A673 (cell line): ENCODE measurements at regions not wholly inside any gene's neighbourhood (a gene's known extent, or its start where the extent isn't known, plus 50 kb on each side); places are given as distances from the start of the nearest gene placed in this dataset.

Source experiments
- BruUV-seq: library from RNA; stranded (reverse); fragments of 400-500 nt; replicated peaks from 2 replicates; lab custom pipeline; 2021; lab: Mats Ljungman, UMichigan
- CTCF ChIA-PET: fragments of 300-600 bp; sonication (Branson Sonifier 250); formaldehyde crosslinking; loops from one replicate; lab custom pipeline; 2022; ENCODE audit warnings: antibody characterized with exemption; lab: Charles Lee
- POLR2A ChIA-PET: fragments of 300-600 bp; sonication (Branson Sonifier 250); formaldehyde crosslinking; loops from one replicate; lab custom pipeline; 2022; ENCODE audit warnings: antibody characterized with exemption; ENCODE audit not compliant: low non-redundant PET; lab: Charles Lee
- DNase-seq: peaks from one replicate; pipeline ENCODE4 v3.0.0-alpha.2; 2015; ENCODE audit warnings: low spot score
- H3K27ac ChIP-seq: fragments of 200-600 bp; sonication (generic); 2 replicates; pipeline ENCODE4 v1.5.1; 2016; ENCODE audit warnings: mixed run types, low read depth, mild to moderate bottlenecking, mixed read lengths, antibody characterized with exemption, low read length; ENCODE audit not compliant: poor library complexity, severe bottlenecking
- H3K27me3 ChIP-seq: fragments of 200-600 bp; sonication (generic); replicated peaks from 2 replicates; pipeline ENCODE4 v1.6.1; 2017; ENCODE audit warnings: mixed run types, low read depth, mild to moderate bottlenecking, mixed read lengths, antibody characterized with exemption, low read length; ENCODE audit not compliant: insufficient read depth, poor library complexity
- H3K36me3 ChIP-seq: fragments of 200-600 bp; sonication (generic); 2 replicates; pipeline ENCODE4 v1.6.1; 2016; ENCODE audit warnings: mixed run types, mild to moderate bottlenecking, mixed read lengths, antibody characterized with exemption, low read length; ENCODE audit not compliant: insufficient read depth, poor library complexity, severe bottlenecking
- H3K4me1 ChIP-seq: fragments of 200-600 bp; sonication (generic); 2 replicates; pipeline ENCODE4 v1.6.1; 2017; ENCODE audit warnings: mixed run types, mild to moderate bottlenecking, mixed read lengths, antibody characterized with exemption, low read length; ENCODE audit not compliant: insufficient read depth, poor library complexity, severe bottlenecking
- H3K4me3 ChIP-seq: fragments of 200-600 bp; sonication (generic); 2 replicates; pipeline ENCODE4 v1.5.1; 2016; ENCODE audit warnings: low read depth, mixed run types, mild to moderate bottlenecking, mixed read lengths, low read length; ENCODE audit not compliant: poor library complexity, severe bottlenecking
- H3K9me3 ChIP-seq: fragments of 200-600 bp; sonication (generic); 2 replicates; pipeline ENCODE4 v1.6.1; 2016; ENCODE audit warnings: mixed run types, low read depth, mild to moderate bottlenecking, mixed read lengths, antibody characterized with exemption, low read length; ENCODE audit not compliant: poor library complexity, severe bottlenecking
- CTCF ChIP-seq: fragments of 300-800, 200-600 bp; sonication (generic); conservative IDR thresholded peaks from 2 replicates; pipeline ENCODE4 v1.5.1; 2017; ENCODE audit warnings: low read depth, mild to moderate bottlenecking, antibody characterized with exemption, low read length, moderate library complexity, mixed read lengths
- EZH2 ChIP-seq: fragments of 200-600 bp; sonication (generic); IDR thresholded peaks from 2 replicates; pipeline ENCODE4 v1.6.1; 2017; ENCODE audit warnings: borderline replicate concordance, low read depth, mild to moderate bottlenecking, mixed read lengths, antibody characterized with exemption, low read length; ENCODE audit not compliant: poor library complexity, severe bottlenecking
- intact Hi-C: fragments of 100-400 bp; cut with micrococcal nuclease; formaldehyde crosslinking; loops from one replicate; pipeline ENCODE4 v1.10.0; 2022; ENCODE audit not compliant: unreplicated experiment

GRCh38 chr5:62714296-62714695 lies 135.7 kb downstream of the LRRC70 start:
- no peaks in the 10 kb centered on the region for H3K9me3 ChIP-seq
- no peak for TF ChIP-seq EZH2
- no peak for TF ChIP-seq CTCF
- no peaks in the 10 kb centered on the region for H3K4me1 ChIP-seq
- intact Hi-C loops = no loop called here
- POLR2A ChIA-PET = no interaction called here
- no peak for DNase-seq
- CTCF ChIA-PET = no interaction called here
- no peaks in the 10 kb centered on the region for H3K27me3 ChIP-seq
- no peak overlapping the region for H3K4me3 ChIP-seq
- H3K36me3 ChIP-seq = no peaks in the 10 kb centered on the region
- H3K27ac ChIP-seq = no peak overlapping the region
- no TSS peak for BruUV-seq

- ChIA-PET CTCF (interaction anchor here (0.5 kb wide), 1 partner anchor 565 kb away, joined by 3 read pairs; no protein-coding TSS in a partner anchor), POLR2A (no interaction called here)
- Histone ChIP-seq H3K27ac (no peak overlapping the region), H3K4me1 (no peaks in the 10 kb centered on the region), H3K9me3 (no peaks in the 10 kb centered on the region), H3K36me3 (no peaks in the 10 kb centered on the region), H3K27me3 (no peaks in the 10 kb centered on the region), H3K4me3 (no peak overlapping the region)
- intact Hi-C loops = no loop called here
- DNase-seq = no peak
- BruUV-seq = no TSS peak
- TF ChIP-seq EZH2 = no peak
- TF ChIP-seq CTCF = no peak
These were observed 130.1 kb downstream of the LRRC70 start for GRCh38 chr5:62708481-62709325.

- H3K9me3 ChIP-seq = no peaks in the 10 kb centered on the region
- no peaks in the 10 kb centered on the region for H3K27me3 ChIP-seq
- no peak overlapping the region for H3K4me3 ChIP-seq
- no TSS peak for BruUV-seq
- intact Hi-C loops = no loop called here
- no peak overlapping the region for H3K27ac ChIP-seq
- TF ChIP-seq EZH2 (no peak), CTCF (no peak)
- DNase-seq = no peak
- POLR2A ChIA-PET = no interaction called here
- H3K4me1 ChIP-seq = no peaks in the 10 kb centered on the region
- H3K36me3 ChIP-seq = no peaks in the 10 kb centered on the region
- CTCF ChIA-PET = no interaction called here
These were observed 128.9 kb downstream of the LRRC70 start for GRCh38 chr5:62707563-62707962.
